Neural cell (in vitro differentiated cells): ENCODE measurements at regions not wholly inside any gene's neighbourhood (a gene's known extent, or its start where the extent isn't known, plus 50 kb on each side); places are given as distances from the start of the nearest gene placed in this dataset.

Source experiments
- H2AFZ ChIP-seq: fragments of 200-600, 300-800 bp; sonication (generic), shearing (Covaris generic); 2 replicates; pipeline ENCODE4 v1.6.0; 2014; ENCODE audit warnings: low read depth, mild to moderate bottlenecking, antibody characterized with exemption, low read length, moderate library complexity
- H3F3A ChIP-seq: fragments of 200-600 bp; shearing (Covaris generic); 2 replicates; pipeline ENCODE4 v1.6.1; 2016; ENCODE audit warnings: mild to moderate bottlenecking, moderate library complexity, mixed read lengths, antibody characterized with exemption, low read length; ENCODE audit not compliant: insufficient read depth, poor library complexity, severe bottlenecking
- H3K27ac ChIP-seq: fragments of 200-600, 300-800 bp; sonication (generic), shearing (Covaris generic); 2 replicates; pipeline ENCODE4 v1.5.1; 2014; ENCODE audit warnings: mild to moderate bottlenecking, low read length, moderate library complexity
- H3K27me3 ChIP-seq: fragments of 300-800, 200-600 bp; sonication (generic), shearing (Covaris generic); 2 replicates; pipeline ENCODE4 v1.6.0; 2014; ENCODE audit warnings: mild to moderate bottlenecking, low read depth, low read length, moderate library complexity; ENCODE audit not compliant: insufficient read depth
- H3K36me3 ChIP-seq: fragments of 300-800, 200-600 bp; sonication (generic), shearing (Covaris generic); 2 replicates; pipeline ENCODE4 v1.5.1; 2014; ENCODE audit warnings: mild to moderate bottlenecking, antibody characterized with exemption, low read length, moderate library complexity; ENCODE audit not compliant: insufficient read depth
- H3K4me2 ChIP-seq: fragments of 300-800, 200-600 bp; sonication (generic), shearing (Covaris generic); 2 replicates; pipeline ENCODE4 v1.6.0; 2014; ENCODE audit warnings: mild to moderate bottlenecking, low read length
- H3K4me3 ChIP-seq: fragments of 300-800, 200-600 bp; sonication (generic), shearing (Covaris generic); 2 replicates; pipeline ENCODE4 v1.5.1; 2014; ENCODE audit warnings: mild to moderate bottlenecking, low read length, moderate library complexity
- H3K79me2 ChIP-seq: fragments of 200-600 bp; shearing (Covaris generic); replicated peaks from 2 replicates; pipeline ENCODE4 v1.6.0; 2014; ENCODE audit warnings: mild to moderate bottlenecking, low read length, moderate library complexity; ENCODE audit not compliant: insufficient read depth
- H3K9ac ChIP-seq: fragments of 300-800, 200-600 bp; sonication (generic), shearing (Covaris generic); 2 replicates; pipeline ENCODE4 v1.6.1; 2016; ENCODE audit warnings: mild to moderate bottlenecking, low read length, mixed read lengths
- H3K9me2 ChIP-seq: fragments of 200-600 bp; shearing (Covaris generic); 2 replicates; pipeline ENCODE4 v1.6.1; 2016; ENCODE audit warnings: mild to moderate bottlenecking, low read length, mixed read lengths; ENCODE audit not compliant: insufficient read depth
- H3K9me3 ChIP-seq: fragments of 200-600, 300-800 bp; sonication (generic), shearing (Covaris generic); 2 replicates; pipeline ENCODE4 v1.6.1; 2016; ENCODE audit warnings: mild to moderate bottlenecking, mixed run types, low read length, moderate library complexity, mixed read lengths
- H4K20me1 ChIP-seq: fragments of 200-600 bp; shearing (Covaris generic); 2 replicates; pipeline ENCODE4 v1.6.1; 2016; ENCODE audit warnings: mild to moderate bottlenecking, mixed run types; ENCODE audit not compliant: insufficient read depth
- EP300 ChIP-seq: fragments of 450-650 bp; conservative IDR thresholded peaks from 2 replicates; pipeline ENCODE4 v1.6.1; 2014; ENCODE audit warnings: antibody characterized with exemption, mild to moderate bottlenecking, moderate library complexity; ENCODE audit not compliant: poor library complexity, severe bottlenecking
- EZH2 ChIP-seq: fragments of 200-600, 300-800 bp; shearing (Covaris generic), sonication (generic); IDR thresholded peaks from 2 replicates; pipeline ENCODE4 v1.6.1; 2014; ENCODE audit warnings: antibody characterized with exemption, low read length, borderline replicate concordance, mild to moderate bottlenecking; ENCODE audit not compliant: insufficient read depth, poor library complexity, severe bottlenecking
- MXI1 ChIP-seq: fragments of 450-650 bp; conservative IDR thresholded peaks from 2 replicates; pipeline ENCODE4 v1.6.1; 2014; ENCODE audit warnings: antibody characterized with exemption, mild to moderate bottlenecking; ENCODE audit not compliant: poor library complexity, severe bottlenecking
- POLR2AphosphoS5 ChIP-seq: IDR thresholded peaks from 2 replicates; pipeline ENCODE4 v1.6.1; 2012
- RAD21 ChIP-seq: fragments of 450-650 bp; conservative IDR thresholded peaks from 2 replicates; pipeline ENCODE4 v1.6.1; 2014; ENCODE audit warnings: antibody characterized with exemption, mild to moderate bottlenecking, moderate library complexity
- SMC3 ChIP-seq: fragments of 450-650 bp; conservative IDR thresholded peaks from 2 replicates; pipeline ENCODE4 v1.6.1; 2014; ENCODE audit warnings: antibody characterized with exemption, mild to moderate bottlenecking, moderate library complexity; ENCODE audit not compliant: poor library complexity
- TAF1 ChIP-seq: IDR thresholded peaks from 2 replicates; pipeline ENCODE4 v1.6.1; 2012; ENCODE audit warnings: low read depth
- TF ChIP-seq, protein P1 (sequence below): fragments of 450-650 bp; IDR thresholded peaks from 2 replicates; pipeline ENCODE4 v1.5.1; 2014; ENCODE audit warnings: antibody characterized with exemption, mild to moderate bottlenecking, moderate library complexity; ENCODE audit not compliant: poor library complexity, severe bottlenecking
- TF ChIP-seq, protein P2 (sequence below): IDR thresholded peaks from 2 replicates; pipeline ENCODE4 v1.6.1; 2012; ENCODE audit warnings: borderline replicate concordance

DNA sequence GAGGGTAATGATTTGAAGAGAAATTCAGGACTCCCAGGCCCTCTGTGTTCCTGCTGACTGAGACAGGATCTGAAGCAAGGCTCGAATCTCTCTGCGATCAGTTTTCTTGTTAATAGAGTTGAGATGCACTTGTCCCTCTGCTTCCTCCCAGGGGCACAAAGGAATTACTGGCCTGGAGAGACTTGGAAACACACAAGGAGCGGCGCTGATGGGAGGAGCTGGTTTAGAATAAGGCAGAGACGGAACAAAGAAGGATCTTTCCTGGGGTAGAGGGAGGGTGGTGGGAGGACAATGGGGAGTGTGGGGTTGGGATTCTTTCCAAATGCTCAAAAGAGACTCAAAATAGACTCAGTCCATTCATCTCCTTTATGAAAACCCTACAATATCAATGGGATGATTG is 719.1 kb downstream of the UQCRFS1 start:
- no peaks in the 10 kb centered on the region for H3K36me3 ChIP-seq
- no peaks in the 10 kb centered on the region for H3K79me2 ChIP-seq
- H3K4me3 ChIP-seq, result no peak overlapping the region
- no peaks in the 10 kb centered on the region for H3K9me3 ChIP-seq
- no peaks in the 10 kb centered on the region for H3K9me2 ChIP-seq
- no peak overlapping the region for H3K4me2 ChIP-seq
- H3K9ac ChIP-seq, result no peak overlapping the region
- no peaks in the 10 kb centered on the region for H3K27me3 ChIP-seq
- no peaks in the 10 kb centered on the region for H3F3A ChIP-seq
- TF ChIP-seq, protein P1, sequence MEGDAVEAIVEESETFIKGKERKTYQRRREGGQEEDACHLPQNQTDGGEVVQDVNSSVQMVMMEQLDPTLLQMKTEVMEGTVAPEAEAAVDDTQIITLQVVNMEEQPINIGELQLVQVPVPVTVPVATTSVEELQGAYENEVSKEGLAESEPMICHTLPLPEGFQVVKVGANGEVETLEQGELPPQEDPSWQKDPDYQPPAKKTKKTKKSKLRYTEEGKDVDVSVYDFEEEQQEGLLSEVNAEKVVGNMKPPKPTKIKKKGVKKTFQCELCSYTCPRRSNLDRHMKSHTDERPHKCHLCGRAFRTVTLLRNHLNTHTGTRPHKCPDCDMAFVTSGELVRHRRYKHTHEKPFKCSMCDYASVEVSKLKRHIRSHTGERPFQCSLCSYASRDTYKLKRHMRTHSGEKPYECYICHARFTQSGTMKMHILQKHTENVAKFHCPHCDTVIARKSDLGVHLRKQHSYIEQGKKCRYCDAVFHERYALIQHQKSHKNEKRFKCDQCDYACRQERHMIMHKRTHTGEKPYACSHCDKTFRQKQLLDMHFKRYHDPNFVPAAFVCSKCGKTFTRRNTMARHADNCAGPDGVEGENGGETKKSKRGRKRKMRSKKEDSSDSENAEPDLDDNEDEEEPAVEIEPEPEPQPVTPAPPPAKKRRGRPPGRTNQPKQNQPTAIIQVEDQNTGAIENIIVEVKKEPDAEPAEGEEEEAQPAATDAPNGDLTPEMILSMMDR, result no peak
- TF ChIP-seq POLR2AphosphoS5 (no peak), MXI1 (no peak), RAD21 (no peak)
- H4K20me1 ChIP-seq, result no peaks in the 10 kb centered on the region
- H2AFZ ChIP-seq, result no peak overlapping the region
- H3K27ac ChIP-seq, result no peak overlapping the region

DNA sequence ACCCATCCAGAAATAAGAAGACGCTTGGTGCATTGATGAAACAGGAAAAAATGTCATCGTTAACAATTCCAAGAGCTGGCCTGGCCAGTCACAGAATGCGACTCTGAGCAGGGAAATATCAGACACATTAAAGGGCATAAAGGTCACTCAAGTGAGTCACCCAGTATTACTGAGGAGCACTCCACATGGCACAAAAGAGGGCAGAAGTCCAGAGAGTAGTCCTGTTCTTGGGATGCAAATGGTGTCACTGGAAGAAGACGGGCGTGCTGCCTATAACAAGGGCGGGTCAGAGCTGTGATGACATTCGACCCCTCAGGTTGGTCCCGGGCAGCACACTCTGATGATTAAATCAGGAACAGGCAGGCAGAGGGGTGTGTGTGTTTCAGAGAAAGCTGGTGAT is 720.3 kb downstream of the UQCRFS1 start:
- no peaks in the 10 kb centered on the region for H3K36me3 ChIP-seq
- TF ChIP-seq, protein P2, sequence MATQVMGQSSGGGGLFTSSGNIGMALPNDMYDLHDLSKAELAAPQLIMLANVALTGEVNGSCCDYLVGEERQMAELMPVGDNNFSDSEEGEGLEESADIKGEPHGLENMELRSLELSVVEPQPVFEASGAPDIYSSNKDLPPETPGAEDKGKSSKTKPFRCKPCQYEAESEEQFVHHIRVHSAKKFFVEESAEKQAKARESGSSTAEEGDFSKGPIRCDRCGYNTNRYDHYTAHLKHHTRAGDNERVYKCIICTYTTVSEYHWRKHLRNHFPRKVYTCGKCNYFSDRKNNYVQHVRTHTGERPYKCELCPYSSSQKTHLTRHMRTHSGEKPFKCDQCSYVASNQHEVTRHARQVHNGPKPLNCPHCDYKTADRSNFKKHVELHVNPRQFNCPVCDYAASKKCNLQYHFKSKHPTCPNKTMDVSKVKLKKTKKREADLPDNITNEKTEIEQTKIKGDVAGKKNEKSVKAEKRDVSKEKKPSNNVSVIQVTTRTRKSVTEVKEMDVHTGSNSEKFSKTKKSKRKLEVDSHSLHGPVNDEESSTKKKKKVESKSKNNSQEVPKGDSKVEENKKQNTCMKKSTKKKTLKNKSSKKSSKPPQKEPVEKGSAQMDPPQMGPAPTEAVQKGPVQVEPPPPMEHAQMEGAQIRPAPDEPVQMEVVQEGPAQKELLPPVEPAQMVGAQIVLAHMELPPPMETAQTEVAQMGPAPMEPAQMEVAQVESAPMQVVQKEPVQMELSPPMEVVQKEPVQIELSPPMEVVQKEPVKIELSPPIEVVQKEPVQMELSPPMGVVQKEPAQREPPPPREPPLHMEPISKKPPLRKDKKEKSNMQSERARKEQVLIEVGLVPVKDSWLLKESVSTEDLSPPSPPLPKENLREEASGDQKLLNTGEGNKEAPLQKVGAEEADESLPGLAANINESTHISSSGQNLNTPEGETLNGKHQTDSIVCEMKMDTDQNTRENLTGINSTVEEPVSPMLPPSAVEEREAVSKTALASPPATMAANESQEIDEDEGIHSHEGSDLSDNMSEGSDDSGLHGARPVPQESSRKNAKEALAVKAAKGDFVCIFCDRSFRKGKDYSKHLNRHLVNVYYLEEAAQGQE, result no peak
- TF ChIP-seq POLR2AphosphoS5 (no peak), EP300 (no peak), SMC3 (no peak), RAD21 (no peak), EZH2 (no peak), MXI1 (no peak), TAF1 (no peak)
- TF ChIP-seq, protein P1, result no peak
- no peaks in the 10 kb centered on the region for H3K79me2 ChIP-seq
- no peaks in the 10 kb centered on the region for H3F3A ChIP-seq
- no peaks in the 10 kb centered on the region for H3K9me2 ChIP-seq
- no peaks in the 10 kb centered on the region for H3K9me3 ChIP-seq
- no peak overlapping the region for H3K4me3 ChIP-seq
- no peak overlapping the region for H3K9ac ChIP-seq
- H3K27me3 ChIP-seq, result no peaks in the 10 kb centered on the region
- no peak overlapping the region for H3K27ac ChIP-seq
- H4K20me1 ChIP-seq, result no peaks in the 10 kb centered on the region
- no peak overlapping the region for H2AFZ ChIP-seq
- no peak overlapping the region for H3K4me2 ChIP-seq
